Amygdala (tissue), 56 donors: ENCODE measurements at regions not wholly inside any gene's neighbourhood (a gene's known extent, or its start where the extent isn't known, plus 50 kb on each side); places are given as distances from the start of the nearest gene placed in this dataset.
"Not testable (repeated sequence)": the region's sequence is repeated elsewhere in the genome, so short reads cannot be mapped to it uniquely, and the experiment has no call there.

Experiments used
- DNase-seq, 56 donors: peaks; one replicate each; lab custom pipeline; 2025; lab: John Stamatoyannopoulos, UW

GRCh38 chr4:65265526-65265925, 404.8 kb downstream of the EPHA5 start:
- no peak for DNase-seq

GRCh38 chr4:65259296-65259695, 411.0 kb downstream of the EPHA5 start:
- DNase-seq = no peak

GRCh38 chr4:65250916-65251315, 419.4 kb downstream of the EPHA5 start:
- DNase-seq = no peak

- DNase-seq = no peak
These were observed 421.2 kb downstream of the EPHA5 start for GRCh38 chr4:65249111-65249510.

GRCh38 chr4:65242156-65242846, 428.0 kb downstream of the EPHA5 start:
- DNase-seq = no peak

GRCh38 chr4:65241257-65241997, 428.9 kb downstream of the EPHA5 start:
- DNase-seq = no peak

GRCh38 chr4:65234061-65234460, 436.2 kb downstream of the EPHA5 start:
- no peak for DNase-seq

- DNase-seq = no peak
These were observed 442.7 kb downstream of the EPHA5 start for GRCh38 chr4:65227628-65228027.

GRCh38 chr4:65223601-65224000, 446.7 kb downstream of the EPHA5 start:
- DNase-seq = no peak

- not testable (repeated sequence) for DNase-seq
These were observed 447.2 kb downstream of the EPHA5 start for GRCh38 chr4:65223074-65223473.

GRCh38 chr4:65217179-65217578, 453.1 kb downstream of the EPHA5 start:
- DNase-seq = no peak

GRCh38 chr4:65202853-65203236, 467.4 kb downstream of the EPHA5 start:
- DNase-seq = no peak

- no peak for DNase-seq
These were observed 468.0 kb downstream of the EPHA5 start for GRCh38 chr4:65202165-65202852.

GRCh38 chr4:65195666-65196065, 474.6 kb downstream of the EPHA5 start:
- no peak for DNase-seq

- DNase-seq = no peak
These were observed 475.3 kb downstream of the EPHA5 start for GRCh38 chr4:65195002-65195401.

GRCh38 chr4:65193985-65194384, 476.3 kb downstream of the EPHA5 start:
- peak in 2 of 56 donors; percentile 2 to 7 for DNase-seq

GRCh38 chr4:65190780-65191179, 479.5 kb downstream of the EPHA5 start:
- no peak for DNase-seq

- no peak for DNase-seq
These were observed 494.7 kb downstream of the EPHA5 start for GRCh38 chr4:65175585-65175984.

GRCh38 chr4:65170768-65171514, 499.3 kb downstream of the EPHA5 start:
- DNase-seq = no peak

GRCh38 chr4:65167719-65168118, 502.6 kb downstream of the EPHA5 start:
- DNase-seq = no peak

- no peak for DNase-seq
These were observed 518.1 kb downstream of the EPHA5 start for GRCh38 chr4:65152205-65152604.
